ENCODE measurements at regions not wholly inside any gene's neighbourhood (a gene's known extent, or its start where the extent isn't known, plus 50 kb on each side); places are given as distances from the start of the nearest gene placed in this dataset.

DNA sequence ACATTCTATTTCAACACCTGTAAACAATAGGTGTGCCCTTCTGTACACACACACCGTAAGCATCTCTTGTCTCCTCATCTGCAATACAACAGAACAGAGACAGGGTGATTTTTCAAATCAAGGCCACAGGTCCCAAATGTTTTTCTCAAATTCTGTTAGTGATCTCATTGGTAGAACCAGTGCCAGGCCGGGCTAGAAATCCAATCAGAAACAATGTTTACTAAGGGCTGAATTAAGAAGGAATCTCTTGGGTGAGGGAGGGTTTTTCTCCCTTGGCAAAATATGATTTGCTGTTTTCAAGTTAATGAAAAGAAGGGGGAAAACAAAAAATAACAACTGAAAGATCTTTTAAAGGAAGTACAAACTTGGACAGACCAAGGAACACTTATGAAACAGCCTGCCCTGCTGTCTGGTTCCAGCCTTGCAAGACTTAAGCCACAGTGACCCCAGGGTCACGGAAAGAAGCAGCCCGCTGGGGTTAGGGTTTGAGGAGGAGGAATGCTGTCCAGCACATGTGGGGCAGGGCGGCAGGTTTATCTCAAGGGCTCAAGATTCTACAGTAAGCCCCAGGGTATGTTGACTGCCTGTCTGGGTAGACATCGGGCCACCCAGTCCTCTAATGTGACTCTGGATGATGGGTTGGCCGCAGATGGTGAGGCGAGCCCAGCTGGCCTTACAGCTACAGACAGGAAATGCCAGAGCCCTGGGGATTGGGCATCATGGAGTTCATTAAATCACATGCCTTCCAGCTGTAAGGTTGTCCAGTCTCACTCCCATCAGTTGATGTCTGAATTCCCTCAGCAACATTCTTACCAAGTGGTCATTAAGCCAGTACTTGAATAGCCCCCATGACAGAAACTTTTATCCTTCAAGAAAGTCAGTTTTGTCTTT is 73.3 kb upstream of the SLC44A3 start:
- Histone ChIP-seq H3K36me3 (ENCODE audit: control insufficient read depth, low read depth, low read length) (no peaks in the 10 kb centered on the region), H3K4me3 (ENCODE audit: low read length) (no peak overlapping the region), H3K4me1 (ENCODE audit: control insufficient read depth, low read depth, low read length) (no peaks in the 10 kb centered on the region), H3K27ac (ENCODE audit: low read length) (no peak overlapping the region), H3K9ac (ENCODE audit: low read length) (no peak overlapping the region), H3K9me3 (ENCODE audit: control insufficient read depth, low read depth, low read length) (no peaks in the 10 kb centered on the region), H3K27me3 (ENCODE audit: control insufficient read depth, insufficient read depth, low read length) (no peaks in the 10 kb centered on the region)

GRCh38 chr1:94745742-94746141 is 74.4 kb upstream of the SLC44A3 start:
- no peaks in the 10 kb centered on the region for H3K27me3 ChIP-seq (ENCODE audit: control insufficient read depth, insufficient read depth, low read length)
- H3K4me1 ChIP-seq (ENCODE audit: control insufficient read depth, low read depth, low read length), result no peaks in the 10 kb centered on the region
- no peak overlapping the region for H3K9ac ChIP-seq (ENCODE audit: low read length)
- no peaks in the 10 kb centered on the region for H3K36me3 ChIP-seq (ENCODE audit: control insufficient read depth, low read depth, low read length)
- no peak overlapping the region for H3K27ac ChIP-seq (ENCODE audit: low read length)
- H3K4me3 ChIP-seq (ENCODE audit: low read length), result no peak overlapping the region
- no peaks in the 10 kb centered on the region for H3K9me3 ChIP-seq (ENCODE audit: control insufficient read depth, low read depth, low read length)

- Histone ChIP-seq H3K4me3 (ENCODE audit: low read length) (no peak overlapping the region), H3K36me3 (ENCODE audit: control insufficient read depth, low read depth, low read length) (no peaks in the 10 kb centered on the region), H3K9me3 (ENCODE audit: control insufficient read depth, low read depth, low read length) (no peaks in the 10 kb centered on the region), H3K9ac (ENCODE audit: low read length) (no peak overlapping the region), H3K27me3 (ENCODE audit: control insufficient read depth, insufficient read depth, low read length) (no peaks in the 10 kb centered on the region), H3K4me1 (ENCODE audit: control insufficient read depth, low read depth, low read length) (no peaks in the 10 kb centered on the region), H3K27ac (ENCODE audit: low read length) (no peak overlapping the region)
Measured at GRCh38 chr1:94743862-94744261, 76.3 kb upstream of the SLC44A3 start.

- H3K36me3 ChIP-seq (ENCODE audit: control insufficient read depth, low read depth, low read length), result no peaks in the 10 kb centered on the region
- H3K9ac ChIP-seq (ENCODE audit: low read length), result no peak overlapping the region
- H3K27ac ChIP-seq (ENCODE audit: low read length), result no peak overlapping the region
- H3K4me1 ChIP-seq (ENCODE audit: control insufficient read depth, low read depth, low read length), result no peaks in the 10 kb centered on the region
- H3K27me3 ChIP-seq (ENCODE audit: control insufficient read depth, insufficient read depth, low read length), result no peaks in the 10 kb centered on the region
- H3K9me3 ChIP-seq (ENCODE audit: control insufficient read depth, low read depth, low read length), result no peaks in the 10 kb centered on the region
- no peak overlapping the region for H3K4me3 ChIP-seq (ENCODE audit: low read length)
Measured at GRCh38 chr1:94741996-94742395, 78.2 kb upstream of the SLC44A3 start.

DNA sequence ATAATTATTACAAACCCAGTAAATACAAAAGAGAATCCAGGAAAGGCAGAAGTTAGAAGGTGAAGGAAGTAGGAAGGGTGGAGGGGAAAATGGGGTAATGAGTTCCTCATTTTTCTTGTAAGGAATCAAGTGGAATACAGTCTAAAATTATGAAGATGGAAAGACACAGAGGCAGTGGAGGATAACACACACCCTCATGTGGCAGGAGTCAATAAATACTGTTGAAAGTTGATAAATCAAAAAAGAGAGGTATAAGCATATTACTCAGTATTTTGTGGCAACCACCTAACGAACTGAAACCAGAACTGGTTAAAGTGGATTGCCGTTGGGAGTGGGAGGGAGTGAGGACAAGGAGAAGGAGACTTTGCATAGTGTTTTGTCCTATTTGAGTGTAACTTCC is 78.6 kb upstream of the SLC44A3 start:
- H3K27me3 ChIP-seq (ENCODE audit: control insufficient read depth, insufficient read depth, low read length), result no peaks in the 10 kb centered on the region
- H3K9me3 ChIP-seq (ENCODE audit: control insufficient read depth, low read depth, low read length), result no peaks in the 10 kb centered on the region

GRCh38 chr1:94739521-94740061 is 80.6 kb upstream of the SLC44A3 start:
- no peak overlapping the region for H3K27ac ChIP-seq (ENCODE audit: low read length)
- no peak overlapping the region for H3K9ac ChIP-seq (ENCODE audit: low read length)
- peaks cover 14% of the 10 kb centered on the region for H3K4me1 ChIP-seq (ENCODE audit: control insufficient read depth, low read depth, low read length)
- H3K4me3 ChIP-seq (ENCODE audit: low read length), result no peak overlapping the region
- H3K27me3 ChIP-seq (ENCODE audit: control insufficient read depth, insufficient read depth, low read length), result no peaks in the 10 kb centered on the region
- H3K36me3 ChIP-seq (ENCODE audit: control insufficient read depth, low read depth, low read length), result no peaks in the 10 kb centered on the region
- no peaks in the 10 kb centered on the region for H3K9me3 ChIP-seq (ENCODE audit: control insufficient read depth, low read depth, low read length)

More for the DNA sequence above, 78.6 kb upstream of the SLC44A3 start:
- H3K4me1 ChIP-seq (ENCODE audit: control insufficient read depth, low read depth, low read length), result no peaks in the 10 kb centered on the region
- H3K9ac ChIP-seq (ENCODE audit: low read length), result no peak overlapping the region
- H3K36me3 ChIP-seq (ENCODE audit: control insufficient read depth, low read depth, low read length), result no peaks in the 10 kb centered on the region
- H3K27ac ChIP-seq (ENCODE audit: low read length), result no peak overlapping the region
- H3K4me3 ChIP-seq (ENCODE audit: low read length), result no peak overlapping the region

- H3K4me3 ChIP-seq (ENCODE audit: low read length), result no peak overlapping the region
- no peaks in the 10 kb centered on the region for H3K9me3 ChIP-seq (ENCODE audit: control insufficient read depth, low read depth, low read length)
- H3K4me1 ChIP-seq (ENCODE audit: control insufficient read depth, low read depth, low read length), result peaks cover 15% of the 10 kb centered on the region
- H3K36me3 ChIP-seq (ENCODE audit: control insufficient read depth, low read depth, low read length), result no peaks in the 10 kb centered on the region
- no peak overlapping the region for H3K27ac ChIP-seq (ENCODE audit: low read length)
- no peaks in the 10 kb centered on the region for H3K27me3 ChIP-seq (ENCODE audit: control insufficient read depth, insufficient read depth, low read length)
- H3K9ac ChIP-seq (ENCODE audit: low read length), result no peak overlapping the region
Measured at GRCh38 chr1:94738371-94738770, 81.8 kb upstream of the SLC44A3 start.

GRCh38 chr1:94737124-94737998 is 82.8 kb upstream of the SLC44A3 start:
- peaks cover 15% of the 10 kb centered on the region for H3K4me1 ChIP-seq (ENCODE audit: control insufficient read depth, low read depth, low read length)
- H3K27me3 ChIP-seq (ENCODE audit: control insufficient read depth, insufficient read depth, low read length), result no peaks in the 10 kb centered on the region
- H3K27ac ChIP-seq (ENCODE audit: low read length), result no peak overlapping the region

GRCh38 chr1:94736549-94736948 is 83.6 kb upstream of the SLC44A3 start:
- H3K36me3 ChIP-seq (ENCODE audit: control insufficient read depth, low read depth, low read length), result no peaks in the 10 kb centered on the region
- H3K9ac ChIP-seq (ENCODE audit: low read length), result no peak overlapping the region
- no peak overlapping the region for H3K4me3 ChIP-seq (ENCODE audit: low read length)
- no peak overlapping the region for H3K27ac ChIP-seq (ENCODE audit: low read length)
- H3K9me3 ChIP-seq (ENCODE audit: control insufficient read depth, low read depth, low read length), result no peaks in the 10 kb centered on the region
- H3K27me3 ChIP-seq (ENCODE audit: control insufficient read depth, insufficient read depth, low read length), result no peaks in the 10 kb centered on the region
- peaks cover 15% of the 10 kb centered on the region for H3K4me1 ChIP-seq (ENCODE audit: control insufficient read depth, low read depth, low read length)

More at GRCh38 chr1:94737124-94737998, 82.8 kb upstream of the SLC44A3 start:
- H3K9ac ChIP-seq (ENCODE audit: low read length), result no peak overlapping the region
- H3K9me3 ChIP-seq (ENCODE audit: control insufficient read depth, low read depth, low read length), result no peaks in the 10 kb centered on the region
- no peaks in the 10 kb centered on the region for H3K36me3 ChIP-seq (ENCODE audit: control insufficient read depth, low read depth, low read length)
- H3K4me3 ChIP-seq (ENCODE audit: low read length), result no peak overlapping the region

DNA sequence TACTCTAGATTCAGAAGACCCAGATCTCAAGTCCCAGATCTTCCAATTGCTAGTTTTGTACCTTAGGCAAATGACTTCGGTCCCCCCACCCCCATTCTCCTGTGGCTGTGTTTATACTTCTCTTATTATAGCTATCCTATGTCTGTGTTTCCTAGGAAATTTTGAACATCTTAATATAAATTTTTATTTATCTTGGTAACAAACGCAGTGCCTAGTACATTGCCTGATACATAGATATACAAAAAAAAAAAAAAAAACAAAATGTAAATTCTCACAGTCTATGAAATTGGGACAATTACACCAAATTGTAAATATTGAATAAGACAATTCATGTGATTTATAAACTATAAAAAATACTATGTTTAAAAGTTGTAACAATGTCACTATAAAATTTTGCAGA is 84.1 kb upstream of the SLC44A3 start:
- Histone ChIP-seq H3K9ac (ENCODE audit: low read length) (no peak overlapping the region), H3K36me3 (ENCODE audit: control insufficient read depth, low read depth, low read length) (no peaks in the 10 kb centered on the region), H3K27me3 (ENCODE audit: control insufficient read depth, insufficient read depth, low read length) (no peaks in the 10 kb centered on the region), H3K9me3 (ENCODE audit: control insufficient read depth, low read depth, low read length) (no peaks in the 10 kb centered on the region), H3K4me3 (ENCODE audit: low read length) (no peak overlapping the region), H3K27ac (ENCODE audit: low read length) (no peak overlapping the region), H3K4me1 (ENCODE audit: control insufficient read depth, low read depth, low read length) (peaks cover 15% of the 10 kb centered on the region)
